H7 (cell line): ENCODE measurements at regions not wholly inside any gene's neighbourhood (a gene's known extent, or its start where the extent isn't known, plus 50 kb on each side); places are given as distances from the start of the nearest gene placed in this dataset.

Experiments used
- DNase-seq: peaks from one replicate; pipeline ENCODE4 v3.0.0; 2012
- H3K27me3 ChIP-seq: 2 replicates; pipeline ENCODE4 v1.6.0; 2011; ENCODE audit warnings: mild to moderate bottlenecking, low read length; ENCODE audit not compliant: control insufficient read depth, insufficient read depth
- H3K36me3 ChIP-seq: replicated peaks from 2 replicates; pipeline ENCODE4 v1.5.1; 2011; ENCODE audit warnings: low read length; ENCODE audit not compliant: control insufficient read depth, insufficient read depth
- H3K4me3 ChIP-seq: 2 replicates; pipeline ENCODE4 v1.5.1; 2011; ENCODE audit warnings: low read depth, mild to moderate bottlenecking, control low read depth, low read length, moderate library complexity; ENCODE audit not compliant: insufficient read depth

DNA sequence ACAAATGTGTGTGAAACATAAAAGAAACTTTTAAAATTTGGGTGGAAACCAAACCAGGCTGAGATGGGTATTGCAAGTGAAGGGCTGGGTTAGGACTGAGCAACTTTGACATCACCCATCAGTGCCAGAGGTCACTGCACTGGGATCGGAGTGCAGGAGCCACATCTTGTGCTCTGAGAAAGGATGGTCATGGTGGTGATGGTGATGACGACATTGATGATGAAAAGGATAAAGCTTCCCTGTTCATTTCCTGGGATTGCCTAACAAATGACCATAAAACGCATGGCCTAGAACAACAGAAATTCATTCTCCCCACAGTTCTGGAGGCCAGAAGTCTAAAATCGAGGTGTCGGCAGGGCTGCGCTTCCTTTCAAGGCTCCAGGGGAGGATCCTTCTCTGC, 324.0 kb downstream of the MAF start:
- no peak for DNase-seq
- H3K36me3 ChIP-seq, result no peaks in the 10 kb centered on the region
- no peaks in the 10 kb centered on the region for H3K27me3 ChIP-seq
- H3K4me3 ChIP-seq, result no peak overlapping the region

DNA sequence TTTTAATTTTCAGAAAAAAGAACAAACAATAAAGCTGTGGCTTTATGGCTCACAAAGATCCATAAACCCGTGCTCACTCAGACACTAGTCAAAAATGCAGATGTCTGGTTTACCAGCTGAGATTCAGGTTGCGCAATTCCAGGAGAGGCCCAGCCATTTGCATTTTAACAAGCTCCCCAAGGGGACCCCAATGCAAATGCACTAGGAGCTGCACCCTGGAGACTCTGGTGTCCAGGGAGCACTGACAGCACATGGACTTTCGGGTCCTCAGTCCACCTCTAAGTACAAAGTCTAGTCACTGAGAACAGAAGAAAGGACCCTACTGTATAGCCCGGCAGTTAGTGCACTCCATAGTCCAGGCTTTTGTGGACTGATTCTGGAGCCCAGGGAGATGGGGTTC, 326.3 kb downstream of the MAF start:
- Histone ChIP-seq H3K36me3 (no peaks in the 10 kb centered on the region), H3K4me3 (no peak overlapping the region), H3K27me3 (no peaks in the 10 kb centered on the region)
- no peak for DNase-seq

DNA sequence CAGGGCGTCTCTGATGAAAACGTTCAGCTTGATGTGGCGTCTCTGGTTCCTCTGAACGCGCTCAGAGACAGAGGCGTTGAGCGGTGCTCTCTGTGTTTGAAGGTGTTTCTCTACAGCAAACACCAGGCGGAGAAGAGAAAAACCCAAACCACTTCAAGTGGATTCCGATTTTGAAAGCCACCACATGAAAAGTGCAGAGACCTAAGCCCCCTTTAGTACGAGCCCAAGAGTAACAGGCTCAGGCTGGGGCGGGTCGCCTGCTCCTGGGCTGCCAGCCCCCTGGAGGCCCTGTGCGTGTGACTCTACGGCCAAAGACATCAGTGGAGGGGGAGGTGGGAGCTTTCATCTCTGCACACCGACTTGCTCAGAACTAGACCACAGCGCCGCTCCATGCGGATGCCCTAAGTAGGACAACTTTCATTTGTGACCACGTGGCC, 328.4 kb downstream of the MAF start:
- Histone ChIP-seq H3K36me3 (no peaks in the 10 kb centered on the region), H3K27me3 (no peaks in the 10 kb centered on the region), H3K4me3 (no peak overlapping the region)
- no peak for DNase-seq

DNA sequence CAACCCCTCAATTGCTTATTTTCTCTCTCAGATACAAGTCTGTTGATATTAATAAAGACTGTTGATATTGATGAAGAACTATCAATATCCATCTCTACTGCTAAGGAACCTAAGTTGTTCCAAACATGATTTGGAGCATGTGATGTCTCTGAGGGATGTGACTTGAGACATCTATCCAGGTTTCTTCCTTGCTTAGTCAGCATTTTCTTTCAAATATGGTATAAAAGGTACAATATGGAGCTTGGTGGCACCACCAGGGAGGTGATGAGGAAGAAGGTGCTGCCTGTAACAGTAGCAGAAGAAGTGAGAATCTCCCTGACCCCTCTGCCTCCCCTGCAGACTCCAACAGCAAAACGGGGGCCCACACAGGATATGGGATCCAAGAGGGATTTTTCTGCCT, 329.0 kb downstream of the MAF start:
- H3K27me3 ChIP-seq, result no peaks in the 10 kb centered on the region
- no peak overlapping the region for H3K4me3 ChIP-seq
- H3K36me3 ChIP-seq, result no peaks in the 10 kb centered on the region
- no peak for DNase-seq

DNA sequence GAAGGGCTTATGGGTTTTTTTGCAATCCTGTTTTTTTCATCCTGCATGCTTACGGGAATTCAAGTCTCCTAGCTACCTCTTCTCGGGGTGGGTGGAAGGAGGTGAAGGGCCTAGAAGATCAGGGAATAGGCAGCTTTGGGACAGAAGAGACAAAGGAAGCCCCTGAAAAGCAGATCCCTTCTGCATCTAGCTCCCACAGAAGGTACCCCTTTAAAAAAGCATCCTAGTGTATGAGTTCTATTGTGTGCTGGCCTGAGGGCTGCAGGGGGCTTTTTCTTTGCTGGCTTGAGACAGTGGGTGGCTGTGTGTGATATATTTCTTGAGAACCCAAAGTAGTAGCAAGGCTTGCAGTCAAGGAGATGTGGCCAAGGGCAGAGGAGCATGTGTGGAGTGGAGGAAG, 330.5 kb downstream of the MAF start:
- Histone ChIP-seq H3K36me3 (no peaks in the 10 kb centered on the region), H3K4me3 (no peak overlapping the region), H3K27me3 (no peaks in the 10 kb centered on the region)
- DNase-seq, result no peak

DNA sequence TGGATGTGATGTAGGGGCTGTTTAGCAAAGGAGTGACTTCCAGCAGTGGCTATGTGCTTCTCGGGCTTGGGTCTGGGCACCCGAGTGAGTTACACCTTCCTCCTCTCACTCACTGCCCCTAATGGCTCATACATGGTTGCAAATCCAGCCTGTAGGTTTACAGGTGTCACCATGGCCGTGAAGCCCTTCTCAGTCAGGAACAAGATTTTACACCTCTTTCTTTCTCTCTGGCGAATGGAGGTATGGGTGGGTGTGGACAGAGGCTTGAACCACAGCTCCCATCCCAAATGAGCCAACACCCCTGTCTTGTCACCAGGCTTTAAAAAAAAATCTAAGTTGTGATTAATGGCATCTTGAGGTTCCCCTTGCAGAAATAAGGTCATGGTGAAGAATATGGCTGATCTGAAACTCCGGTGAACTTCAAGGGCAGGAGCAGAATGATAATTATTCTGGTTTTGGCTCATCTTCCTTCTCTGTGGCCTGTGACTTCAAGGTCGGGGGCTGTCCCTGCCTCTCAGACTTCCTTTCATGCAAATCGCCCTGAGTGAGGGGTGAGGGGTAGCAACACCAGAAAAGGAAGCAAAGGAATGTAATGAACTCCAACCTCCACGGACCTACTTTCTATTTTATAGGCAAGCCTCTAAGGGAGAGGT, 331.2 kb downstream of the MAF start:
- peak; percentile 47 for DNase-seq
- no peaks in the 10 kb centered on the region for H3K27me3 ChIP-seq
- H3K4me3 ChIP-seq, result no peak overlapping the region
- H3K36me3 ChIP-seq, result no peaks in the 10 kb centered on the region

DNA sequence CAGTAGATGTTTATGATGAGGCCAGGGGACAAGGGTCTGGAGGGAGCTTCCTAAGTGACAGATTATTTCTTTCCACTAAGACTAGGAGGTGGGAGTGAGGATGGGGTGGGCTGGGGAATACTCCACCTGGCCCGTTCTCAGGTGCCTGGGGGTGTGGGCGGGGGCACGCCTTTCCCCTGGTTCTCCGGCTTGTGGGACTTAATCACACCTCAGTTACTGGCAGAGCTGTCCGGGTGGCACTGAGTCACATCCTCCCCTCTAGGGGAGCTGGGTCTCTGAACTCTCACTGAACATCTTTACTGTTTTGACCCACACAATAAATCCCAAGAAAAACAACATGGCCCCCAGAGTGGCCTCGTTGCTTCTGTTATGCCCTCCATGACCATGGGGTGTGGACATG, 332.8 kb downstream of the MAF start:
- Histone ChIP-seq H3K4me3 (no peak overlapping the region), H3K27me3 (no peaks in the 10 kb centered on the region), H3K36me3 (no peaks in the 10 kb centered on the region)
- no peak for DNase-seq

DNA sequence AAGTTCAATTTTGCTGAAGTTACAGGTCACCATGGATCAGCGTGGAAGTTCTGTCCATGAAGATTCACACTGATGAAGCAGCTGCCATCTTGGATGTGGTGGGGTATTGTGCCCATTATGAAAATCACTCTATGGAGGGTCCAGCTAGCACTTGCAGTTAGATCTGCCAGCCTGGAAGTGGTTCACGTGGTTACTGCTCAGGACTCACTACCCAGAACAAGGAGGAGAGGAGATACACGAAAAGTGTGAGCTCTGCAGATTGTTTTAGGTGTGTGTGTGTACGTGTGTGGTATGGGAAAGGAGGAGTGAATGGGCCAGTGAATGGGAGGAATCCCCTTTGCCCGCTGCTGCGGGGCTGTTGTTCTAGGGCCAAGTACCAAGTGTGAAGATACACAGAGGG, 333.4 kb downstream of the MAF start:
- Histone ChIP-seq H3K4me3 (no peak overlapping the region), H3K27me3 (no peaks in the 10 kb centered on the region), H3K36me3 (no peaks in the 10 kb centered on the region)
- DNase-seq, result no peak

DNA sequence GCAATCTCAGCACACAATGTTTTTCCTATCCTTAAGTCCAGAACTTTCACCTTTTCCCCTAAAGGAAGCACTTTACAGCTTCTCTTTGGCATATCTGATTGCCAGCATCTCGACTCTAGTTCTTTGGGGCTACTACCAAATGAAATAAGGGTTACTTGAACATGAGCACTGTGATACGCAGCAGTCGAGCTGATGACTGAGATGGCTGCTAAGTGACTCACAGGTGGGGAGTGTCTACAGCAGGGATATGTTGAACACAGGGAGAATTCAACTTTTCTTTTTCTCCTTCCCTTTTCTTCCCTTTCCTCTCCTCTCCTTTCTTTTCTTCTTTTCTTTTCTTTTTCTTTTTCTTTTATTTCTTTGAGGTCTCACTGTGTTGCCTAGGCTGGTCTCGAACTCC, 334.8 kb downstream of the MAF start:
- no peaks in the 10 kb centered on the region for H3K27me3 ChIP-seq
- H3K36me3 ChIP-seq, result no peaks in the 10 kb centered on the region
- DNase-seq, result no peak
- no peak overlapping the region for H3K4me3 ChIP-seq

DNA sequence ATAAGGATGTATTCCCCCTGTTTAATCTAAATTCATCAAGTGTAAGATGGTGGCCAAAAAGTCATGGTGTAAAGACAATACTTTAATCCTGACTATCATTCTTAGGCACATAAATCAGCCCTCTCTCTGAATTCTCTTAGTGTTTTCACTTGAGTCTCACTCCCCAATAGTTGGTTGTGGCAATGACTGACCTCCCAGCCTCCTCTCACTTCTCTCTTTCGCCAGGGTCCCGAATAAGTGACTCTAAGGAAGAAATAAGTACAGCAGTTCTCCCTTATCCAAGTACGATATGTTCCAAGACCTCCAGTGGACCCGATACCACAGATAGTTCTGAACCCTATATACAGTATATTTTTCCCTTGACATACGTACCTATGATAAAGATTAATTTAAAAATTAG, 335.3 kb downstream of the MAF start:
- no peak overlapping the region for H3K4me3 ChIP-seq
- DNase-seq, result no peak
- H3K36me3 ChIP-seq, result no peaks in the 10 kb centered on the region
- H3K27me3 ChIP-seq, result no peaks in the 10 kb centered on the region

DNA sequence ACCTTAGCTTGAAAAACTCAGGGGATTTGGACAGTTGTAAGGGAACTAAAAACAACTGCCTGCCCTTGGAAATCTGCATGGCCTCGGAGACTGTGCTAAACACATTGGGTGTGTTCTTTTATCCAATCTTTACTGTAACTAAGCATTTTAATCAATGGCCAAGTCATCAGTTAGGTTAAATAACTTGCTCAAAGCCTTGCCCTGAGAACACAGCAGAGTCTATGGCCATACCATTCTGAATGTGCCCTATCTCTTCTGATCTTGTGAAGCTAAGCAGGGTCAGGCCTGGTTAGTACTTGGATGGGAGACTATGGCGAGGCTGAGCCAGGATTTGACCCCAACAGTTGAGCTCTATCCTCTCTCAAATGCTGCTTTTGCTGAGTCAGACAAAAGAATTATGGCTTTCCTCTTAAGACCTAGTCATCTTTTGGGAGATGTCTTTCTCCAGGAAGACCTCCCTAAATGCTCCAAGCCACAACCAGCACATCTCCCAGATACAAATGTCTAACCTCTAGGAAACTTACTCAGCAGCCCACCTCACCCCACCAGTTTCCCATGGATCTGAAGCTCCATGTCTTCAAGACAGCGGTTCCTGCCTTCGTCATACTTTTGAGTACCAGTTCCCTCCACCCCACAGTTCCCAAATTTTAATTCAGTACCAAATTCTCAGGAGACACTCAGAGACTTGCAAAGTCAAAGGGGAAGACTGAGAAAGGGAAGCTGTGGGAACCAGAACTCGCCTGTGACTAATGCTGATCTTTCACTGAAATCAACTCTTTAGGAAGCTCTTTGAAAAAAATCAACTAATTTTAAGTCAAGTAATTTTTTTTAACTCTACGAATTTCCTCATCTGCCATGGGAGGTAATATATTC, 336.1 kb downstream of the MAF start:
- no peak for DNase-seq
- no peak overlapping the region for H3K4me3 ChIP-seq
- H3K36me3 ChIP-seq, result no peaks in the 10 kb centered on the region

DNA sequence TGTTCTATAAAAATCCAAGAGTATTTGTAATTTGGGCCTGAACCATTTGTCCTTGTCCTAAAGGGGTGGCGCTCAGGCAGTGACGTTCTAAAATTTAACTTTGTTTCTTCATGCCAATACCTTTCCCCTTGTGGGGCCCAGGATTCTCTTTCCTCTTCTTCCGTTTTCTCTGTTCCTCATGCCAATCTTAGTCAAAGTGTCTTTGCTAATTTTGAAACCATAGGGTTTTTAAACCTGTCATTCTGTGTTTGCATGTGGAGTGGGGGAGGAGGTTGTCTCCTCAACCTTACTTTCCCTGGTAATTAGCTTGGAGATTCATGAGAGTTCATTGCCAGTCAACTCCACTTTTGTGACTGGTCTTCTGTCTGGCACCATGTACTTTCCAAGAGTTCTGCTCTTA, 337.1 kb downstream of the MAF start:
- no peak overlapping the region for H3K4me3 ChIP-seq

More for the DNA sequence above, 336.1 kb downstream of the MAF start:
- no peaks in the 10 kb centered on the region for H3K27me3 ChIP-seq

More for the DNA sequence above, 337.1 kb downstream of the MAF start:
- Histone ChIP-seq H3K27me3 (no peaks in the 10 kb centered on the region), H3K36me3 (no peaks in the 10 kb centered on the region)
- no peak for DNase-seq
